WTC11 (cell line): ENCODE measurements at regions not wholly inside any gene's neighbourhood (a gene's known extent, or its start where the extent isn't known, plus 50 kb on each side); places are given as distances from the start of the nearest gene placed in this dataset.
"Not testable (repeated sequence)": the region's sequence is repeated elsewhere in the genome, so short reads cannot be mapped to it uniquely, and the experiment has no call there.

Source experiments
- ATAC-seq: fragments of 200-7000 bp; cut with Tn5 transposase; 2 replicates; pipeline ENCODE4 v1.10.0; 2021; ENCODE audit warnings: mild to moderate bottlenecking, moderate library complexity
- CTCF ChIA-PET: fragments of 300-600 bp; sonication (Branson Sonifier 250); formaldehyde crosslinking; loops from one replicate; lab custom pipeline; 2021; ENCODE audit warnings: antibody characterized with exemption; lab: Charles Lee
- POLR2A ChIA-PET: fragments of 350-600 bp; sonication (Branson Sonifier 250); formaldehyde crosslinking; loops from one replicate; lab custom pipeline; 2021; ENCODE audit warnings: antibody characterized with exemption; lab: Charles Lee
- DNase-seq: peaks from one replicate; pipeline ENCODE4 v3.0.0; 2021; ENCODE audit warnings: low spot score
- H3K27ac Mint-ChIP-seq: 2 replicates; pipeline ENCODE4 v1.8.0; 2021; ENCODE audit warnings: mixed read lengths
- H3K27me3 Mint-ChIP-seq: 2 replicates; pipeline ENCODE4 v1.8.0; 2021; ENCODE audit warnings: low read depth, mild to moderate bottlenecking, moderate library complexity, mixed read lengths
- H3K36me3 Mint-ChIP-seq: 2 replicates; pipeline ENCODE4 v1.8.0; 2021; ENCODE audit warnings: mixed read lengths
- H3K4me1 Mint-ChIP-seq: 2 replicates; pipeline ENCODE4 v1.8.0; 2022; ENCODE audit warnings: mixed read lengths
- H3K4me3 Mint-ChIP-seq: 2 replicates; pipeline ENCODE4 v1.8.0; 2021; ENCODE audit warnings: mild to moderate bottlenecking, moderate library complexity, mixed read lengths
- H3K9me3 Mint-ChIP-seq: 2 replicates; pipeline ENCODE4 v1.8.0; 2021; ENCODE audit warnings: mixed read lengths
- ATF1 ChIP-seq: sonication (generic); formaldehyde crosslinking; IDR thresholded peaks from 2 replicates; pipeline ENCODE4 v1.8.1; 2023; ENCODE audit warnings: mild to moderate bottlenecking, moderate library complexity, missing genetic modification reagents
- EMX1 ChIP-seq: fragments of 250-450 bp; sonication (Bioruptor Pico); IDR thresholded peaks from 2 replicates; pipeline ENCODE4 v1.8.0; 2021; ENCODE audit warnings: mild to moderate bottlenecking
- ESRRA ChIP-seq: sonication (generic); formaldehyde crosslinking; IDR thresholded peaks from 2 replicates; pipeline ENCODE4 v1.8.1; 2022; ENCODE audit warnings: mild to moderate bottlenecking, missing genetic modification reagents, borderline replicate concordance
- GRHL2 ChIP-seq: fragments of 250-450 bp; sonication (Bioruptor Pico); IDR thresholded peaks from 2 replicates; pipeline ENCODE4 v1.8.0; 2022; ENCODE audit warnings: mild to moderate bottlenecking, moderate library complexity; ENCODE audit not compliant: insufficient replicate concordance, severe bottlenecking
- JAZF1 ChIP-seq: fragments of 250-450 bp; sonication (Bioruptor Pico); IDR thresholded peaks from 2 replicates; pipeline ENCODE4 v1.9.0; 2021; ENCODE audit warnings: moderate library complexity, mild to moderate bottlenecking, inconsistent platforms
- JUN ChIP-seq: sonication (generic); formaldehyde crosslinking; IDR thresholded peaks from 2 replicates; pipeline ENCODE4 v1.8.0; 2023; ENCODE audit warnings: mild to moderate bottlenecking, missing genetic modification reagents
- KAT7 ChIP-seq: sonication (generic); formaldehyde crosslinking; IDR thresholded peaks from 2 replicates; pipeline ENCODE4 v1.8.1; 2023; ENCODE audit warnings: missing genetic modification reagents, mild to moderate bottlenecking, borderline replicate concordance
- NFATC4 ChIP-seq: fragments of 250-450 bp; sonication (Bioruptor Pico); IDR thresholded peaks from 2 replicates; pipeline ENCODE4 v1.9.0; 2021; ENCODE audit warnings: mild to moderate bottlenecking
- NR1H2 ChIP-seq: sonication (generic); formaldehyde crosslinking; IDR thresholded peaks from 2 replicates; pipeline ENCODE4 v1.9.0; 2021; ENCODE audit warnings: mild to moderate bottlenecking, moderate library complexity, missing genetic modification reagents
- RORB ChIP-seq: fragments of 250-450 bp; sonication (Bioruptor Pico); IDR thresholded peaks from 2 replicates; pipeline ENCODE4 v1.9.0; 2021; ENCODE audit warnings: mild to moderate bottlenecking
- SOX15 ChIP-seq: fragments of 250-450 bp; sonication (Bioruptor Pico); IDR thresholded peaks from 2 replicates; pipeline ENCODE4 v1.9.0; 2021; ENCODE audit warnings: mild to moderate bottlenecking
- TCF7 ChIP-seq: sonication (generic); formaldehyde crosslinking; IDR thresholded peaks from 2 replicates; pipeline ENCODE4 v1.8.0; 2022; ENCODE audit warnings: mild to moderate bottlenecking, low read depth, missing genetic modification reagents, moderate library complexity
- TEAD1 ChIP-seq: sonication (generic); formaldehyde crosslinking; IDR thresholded peaks from 2 replicates; pipeline ENCODE4 v1.8.0; 2022; ENCODE audit warnings: mild to moderate bottlenecking, missing genetic modification reagents
- ZNF121 ChIP-seq: sonication (generic); formaldehyde crosslinking; IDR thresholded peaks from 2 replicates; pipeline ENCODE4 v1.8.0; 2023; ENCODE audit warnings: missing genetic modification reagents
- ZNF138 ChIP-seq: sonication (generic); formaldehyde crosslinking; conservative IDR thresholded peaks from 2 replicates; pipeline ENCODE4 v1.8.1; 2022; ENCODE audit warnings: mild to moderate bottlenecking, moderate library complexity, missing genetic modification reagents
- ZNF219 ChIP-seq: sonication (generic); formaldehyde crosslinking; IDR thresholded peaks from 2 replicates; pipeline ENCODE4 v1.8.0; 2023; ENCODE audit warnings: missing genetic modification reagents, mild to moderate bottlenecking, borderline replicate concordance
- ZNF232 ChIP-seq: sonication (generic); formaldehyde crosslinking; IDR thresholded peaks from 2 replicates; pipeline ENCODE4 v1.8.0; 2022; ENCODE audit warnings: mild to moderate bottlenecking, missing genetic modification reagents
- ZNF317 ChIP-seq: sonication (generic); formaldehyde crosslinking; IDR thresholded peaks from 2 replicates; pipeline ENCODE4 v1.8.1; 2023; ENCODE audit warnings: low read depth, mild to moderate bottlenecking, moderate library complexity, missing genetic modification reagents, borderline replicate concordance
- ZNF416 ChIP-seq: fragments of 250-450 bp; sonication (Bioruptor Pico); IDR thresholded peaks from 2 replicates; pipeline ENCODE4 v1.9.0; 2021; ENCODE audit warnings: mild to moderate bottlenecking, inconsistent platforms
- TF ChIP-seq, protein P1 (sequence below): sonication (generic); formaldehyde crosslinking; IDR thresholded peaks from 2 replicates; pipeline ENCODE4 v1.8.1; 2023; ENCODE audit warnings: mild to moderate bottlenecking, moderate library complexity, missing genetic modification reagents
- TF ChIP-seq, protein P2 (sequence below): sonication (generic); formaldehyde crosslinking; conservative IDR thresholded peaks from 2 replicates; pipeline ENCODE4 v1.8.1; 2022; ENCODE audit warnings: mild to moderate bottlenecking, missing genetic modification reagents
- TF ChIP-seq, protein P3 (sequence below): sonication (generic); formaldehyde crosslinking; IDR thresholded peaks from 2 replicates; pipeline ENCODE4 v1.8.1; 2022; ENCODE audit warnings: low read depth, mild to moderate bottlenecking, moderate library complexity, missing genetic modification reagents, borderline replicate concordance
- TF ChIP-seq, protein P4 (sequence below): sonication (generic); formaldehyde crosslinking; IDR thresholded peaks from 2 replicates; pipeline ENCODE4 v1.8.1; 2023; ENCODE audit warnings: mild to moderate bottlenecking, missing genetic modification reagents, moderate library complexity
- TF ChIP-seq, protein P5 (sequence below): sonication (generic); formaldehyde crosslinking; IDR thresholded peaks from 2 replicates; pipeline ENCODE4 v1.8.1; 2022; ENCODE audit warnings: mild to moderate bottlenecking, moderate library complexity, missing genetic modification reagents

DNA sequence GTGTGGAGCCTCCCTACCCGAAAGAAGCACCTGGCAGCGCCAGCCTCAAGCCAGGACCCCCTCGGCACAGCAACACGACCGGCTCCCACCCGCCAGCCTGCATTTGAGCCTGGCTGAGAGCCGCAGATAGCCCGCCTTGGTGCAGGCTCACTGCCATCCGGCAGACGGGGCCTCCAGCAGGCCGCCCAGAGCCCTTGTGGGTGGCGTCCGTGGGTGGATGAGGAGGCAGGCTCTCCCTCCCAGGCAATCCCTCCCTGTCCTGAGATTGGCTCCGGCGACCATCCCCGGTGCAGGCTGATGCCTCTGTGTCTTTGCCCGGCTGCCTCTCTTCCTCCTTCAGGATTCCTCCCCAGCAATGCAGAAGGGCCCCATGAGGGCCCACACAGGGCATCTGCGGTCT, 1527.9 kb downstream of the BRD1 start:
- no peak for TF ChIP-seq ZNF219 (CRISPR knock-in tag)
- TF ChIP-seq ESRRA (CRISPR knock-in tag) = no peak
- TF ChIP-seq RORB (CRISPR knock-in tag) = no peak
- Mint-ChIP-seq H3K27ac (no peak overlapping the region), H3K4me1 (peaks cover 8% of the 10 kb centered on the region), H3K9me3 (peaks cover 3% of the 10 kb centered on the region), H3K27me3 (no peaks in the 10 kb centered on the region; the same call in 1 of the 2 replicates), H3K36me3 (no peaks in the 10 kb centered on the region), H3K4me3 (no peak overlapping the region)
- ATAC-seq (no peak), DNase-seq (no peak)
- POLR2A ChIA-PET = no interaction called here
- CTCF ChIA-PET = no interaction called here

DNA sequence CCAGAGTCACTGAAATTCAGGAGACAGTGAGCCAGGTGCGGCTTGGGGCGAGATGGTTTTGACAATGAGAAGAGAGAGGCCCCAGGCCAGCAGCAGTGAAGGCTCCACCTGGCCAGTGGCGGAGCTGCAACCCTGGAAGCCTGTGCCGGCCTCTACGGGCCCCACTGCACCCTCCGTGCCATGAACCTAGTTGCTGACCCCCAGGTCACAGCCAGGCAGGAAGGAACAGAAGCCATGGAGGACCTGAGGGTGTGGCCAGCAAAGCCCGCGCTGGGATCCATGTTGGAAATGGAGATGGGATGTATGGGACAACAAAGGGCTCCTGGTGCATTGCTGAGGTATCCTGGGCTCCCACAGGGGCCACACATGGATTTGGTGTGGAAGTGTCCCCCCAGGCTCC, 1528.5 kb downstream of the BRD1 start:
- DNase-seq (no peak), ATAC-seq (no peak)
- Mint-ChIP-seq H3K9me3 (peaks cover 3% of the 10 kb centered on the region), H3K36me3 (no peaks in the 10 kb centered on the region), H3K4me1 (peaks cover 7% of the 10 kb centered on the region), H3K27me3 (no peaks in the 10 kb centered on the region; the same call in 1 of the 2 replicates), H3K27ac (no peak overlapping the region), H3K4me3 (no peak overlapping the region)
- ChIA-PET CTCF (no interaction called here), POLR2A (no interaction called here)
- TF ChIP-seq ESRRA (CRISPR knock-in tag) (no peak), RORB (CRISPR knock-in tag) (no peak), TCF7 (CRISPR knock-in tag) (no peak), JAZF1 (no peak), ZNF317 (CRISPR knock-in tag) (no peak), TEAD1 (no peak), NR1H2 (CRISPR knock-in tag) (no peak), ZNF138 (CRISPR knock-in tag) (no peak), ZNF232 (CRISPR knock-in tag) (no peak), KAT7 (CRISPR knock-in tag) (no peak), ZNF121 (no peak), SOX15 (CRISPR knock-in tag) (no peak), NFATC4 (CRISPR knock-in tag) (no peak)
- TF ChIP-seq, protein P1, sequence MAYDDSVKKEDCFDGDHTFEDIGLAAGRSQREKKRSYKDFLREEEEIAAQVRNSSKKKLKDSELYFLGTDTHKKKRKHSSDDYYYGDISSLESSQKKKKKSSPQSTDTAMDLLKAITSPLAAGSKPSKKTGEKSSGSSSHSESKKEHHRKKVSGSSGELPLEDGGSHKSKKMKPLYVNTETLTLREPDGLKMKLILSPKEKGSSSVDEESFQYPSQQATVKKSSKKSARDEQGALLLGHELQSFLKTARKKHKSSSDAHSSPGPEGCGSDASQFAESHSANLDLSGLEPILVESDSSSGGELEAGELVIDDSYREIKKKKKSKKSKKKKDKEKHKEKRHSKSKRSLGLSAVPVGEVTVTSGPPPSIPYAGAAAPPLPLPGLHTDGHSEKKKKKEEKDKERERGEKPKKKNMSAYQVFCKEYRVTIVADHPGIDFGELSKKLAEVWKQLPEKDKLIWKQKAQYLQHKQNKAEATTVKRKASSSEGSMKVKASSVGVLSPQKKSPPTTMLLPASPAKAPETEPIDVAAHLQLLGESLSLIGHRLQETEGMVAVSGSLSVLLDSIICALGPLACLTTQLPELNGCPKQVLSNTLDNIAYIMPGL = no peak
- TF ChIP-seq, protein P2, sequence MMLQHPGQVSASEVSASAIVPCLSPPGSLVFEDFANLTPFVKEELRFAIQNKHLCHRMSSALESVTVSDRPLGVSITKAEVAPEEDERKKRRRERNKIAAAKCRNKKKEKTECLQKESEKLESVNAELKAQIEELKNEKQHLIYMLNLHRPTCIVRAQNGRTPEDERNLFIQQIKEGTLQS (CRISPR knock-in tag) = no peak
- TF ChIP-seq, protein P3, sequence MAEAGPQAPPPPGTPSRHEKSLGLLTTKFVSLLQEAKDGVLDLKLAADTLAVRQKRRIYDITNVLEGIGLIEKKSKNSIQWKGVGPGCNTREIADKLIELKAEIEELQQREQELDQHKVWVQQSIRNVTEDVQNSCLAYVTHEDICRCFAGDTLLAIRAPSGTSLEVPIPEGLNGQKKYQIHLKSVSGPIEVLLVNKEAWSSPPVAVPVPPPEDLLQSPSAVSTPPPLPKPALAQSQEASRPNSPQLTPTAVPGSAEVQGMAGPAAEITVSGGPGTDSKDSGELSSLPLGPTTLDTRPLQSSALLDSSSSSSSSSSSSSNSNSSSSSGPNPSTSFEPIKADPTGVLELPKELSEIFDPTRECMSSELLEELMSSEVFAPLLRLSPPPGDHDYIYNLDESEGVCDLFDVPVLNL (CRISPR knock-in tag) = no peak

DNA sequence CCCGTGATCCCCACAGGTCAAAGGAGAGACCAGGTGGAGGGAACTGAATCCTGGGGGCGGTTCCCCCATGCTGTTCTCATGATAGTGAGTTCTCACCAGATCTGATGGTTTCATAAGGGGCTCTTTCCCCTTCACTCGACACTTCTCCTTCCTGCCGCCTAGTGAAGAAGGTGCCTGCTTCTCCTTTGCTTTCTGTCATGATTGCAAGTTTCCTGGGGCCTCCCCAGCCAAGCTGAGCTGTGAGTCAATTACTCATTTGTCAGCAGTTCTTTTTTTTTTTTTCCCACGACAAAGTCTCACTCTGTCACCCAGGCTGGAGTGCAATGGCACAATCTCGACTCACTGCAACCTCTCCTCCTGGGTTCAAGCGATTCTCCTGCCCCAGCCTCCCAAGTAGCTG, 1530.4 kb downstream of the BRD1 start:
- DNase-seq = no peak
- POLR2A ChIA-PET = no interaction called here
- TF ChIP-seq RORB (CRISPR knock-in tag) = no peak
- TF ChIP-seq NFATC4 (CRISPR knock-in tag) = no peak
- no peak for TF ChIP-seq ZNF416 (CRISPR knock-in tag)
- TF ChIP-seq, protein P4, sequence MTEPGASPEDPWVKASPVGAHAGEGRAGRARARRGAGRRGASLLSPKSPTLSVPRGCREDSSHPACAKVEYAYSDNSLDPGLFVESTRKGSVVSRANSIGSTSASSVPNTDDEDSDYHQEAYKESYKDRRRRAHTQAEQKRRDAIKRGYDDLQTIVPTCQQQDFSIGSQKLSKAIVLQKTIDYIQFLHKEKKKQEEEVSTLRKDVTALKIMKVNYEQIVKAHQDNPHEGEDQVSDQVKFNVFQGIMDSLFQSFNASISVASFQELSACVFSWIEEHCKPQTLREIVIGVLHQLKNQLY (CRISPR knock-in tag) = no peak
- TF ChIP-seq ATF1 (CRISPR knock-in tag) = no peak
- TF ChIP-seq GRHL2 (CRISPR knock-in tag) = no peak
- no peak for TF ChIP-seq ZNF317 (CRISPR knock-in tag)
- no peak for TF ChIP-seq JUN (CRISPR knock-in tag)
- no peak for TF ChIP-seq NR1H2 (CRISPR knock-in tag)
- TF ChIP-seq, protein P5, sequence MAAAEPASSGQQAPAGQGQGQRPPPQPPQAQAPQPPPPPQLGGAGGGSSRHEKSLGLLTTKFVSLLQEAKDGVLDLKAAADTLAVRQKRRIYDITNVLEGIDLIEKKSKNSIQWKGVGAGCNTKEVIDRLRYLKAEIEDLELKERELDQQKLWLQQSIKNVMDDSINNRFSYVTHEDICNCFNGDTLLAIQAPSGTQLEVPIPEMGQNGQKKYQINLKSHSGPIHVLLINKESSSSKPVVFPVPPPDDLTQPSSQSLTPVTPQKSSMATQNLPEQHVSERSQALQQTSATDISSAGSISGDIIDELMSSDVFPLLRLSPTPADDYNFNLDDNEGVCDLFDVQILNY (CRISPR knock-in tag) = no peak
- no peak for TF ChIP-seq EMX1 (CRISPR knock-in tag)
- TF ChIP-seq, protein P2 (CRISPR knock-in tag) = no peak

DNA sequence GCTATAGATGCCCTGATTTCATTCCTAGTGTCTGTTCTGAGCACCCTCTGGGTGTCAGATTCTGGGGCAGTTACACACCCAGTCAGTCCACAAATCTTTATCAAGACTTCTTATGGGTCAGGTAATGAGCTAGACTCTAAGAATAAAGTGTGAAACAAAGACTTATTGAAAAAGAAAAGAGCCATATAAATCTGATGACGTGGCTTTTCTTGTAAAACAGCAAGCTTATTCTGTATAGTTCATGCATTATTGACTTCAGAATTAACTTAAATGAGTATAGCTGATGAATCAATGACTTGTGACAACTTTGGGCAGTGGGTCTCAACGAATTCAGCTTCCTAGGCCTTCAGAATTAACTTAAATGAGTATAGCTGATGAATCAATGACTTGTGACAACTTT, 1527.5 kb downstream of the TBC1D22A start:
- POLR2A ChIA-PET, DNase-seq, H3K4me3 Mint-ChIP-seq, H3K27ac Mint-ChIP-seq, H3K27me3 Mint-ChIP-seq, ATAC-seq, H3K9me3 Mint-ChIP-seq, CTCF ChIA-PET, H3K36me3 Mint-ChIP-seq: not testable (repeated sequence)
- H3K4me1 Mint-ChIP-seq = peaks cover 11% of the 10 kb centered on the region

More for the DNA sequence above, 1530.4 kb downstream of the BRD1 start:
- Mint-ChIP-seq H3K27ac (no peak overlapping the region), H3K4me3 (no peak overlapping the region), H3K4me1 (peaks cover 10% of the 10 kb centered on the region), H3K36me3 (no peaks in the 10 kb centered on the region), H3K27me3 (no peaks in the 10 kb centered on the region; the same call in 1 of the 2 replicates), H3K9me3 (peaks cover 3% of the 10 kb centered on the region)
- no peak for ATAC-seq
- CTCF ChIA-PET = interaction anchor here (0.6 to 1.3 kb wide), 3 partner anchors 18 to 404 kb away, joined by 3 to 4 read pairs (median 3); no protein-coding TSS in a partner anchor
